K562 (cell line): ENCODE measurements at regions not wholly inside any gene's neighbourhood (a gene's known extent, or its start where the extent isn't known, plus 50 kb on each side); places are given as distances from the start of the nearest gene placed in this dataset.

Experiments used
- BDP1 ChIP-seq: IDR thresholded peaks from 3 replicates; pipeline ENCODE4 v1.6.1; 2011; ENCODE audit not compliant: insufficient read length, insufficient read depth
- CTCF ChIP-seq, 3 experiments: IDR thresholded peaks in 2 of 3; conservative IDR thresholded peaks in 1 of 3; 2 replicates each; pipeline ENCODE4 v1.5.1; 2011 to 2012; ENCODE audit warnings: low read length in 3 of 3, mild to moderate bottlenecking in 3 of 3, control low read depth in 2 of 3, improper control_type of control experiment in 1 of 3, inconsistent platforms in 1 of 3, low read depth in 1 of 3, mixed read lengths in 1 of 3, moderate library complexity in 1 of 3; ENCODE audit not compliant: insufficient read depth in 2 of 3
- ETS1 ChIP-seq: conservative IDR thresholded peaks from 2 replicates; pipeline ENCODE4 v1.6.1; 2011; ENCODE audit warnings: low read depth, mild to moderate bottlenecking, low read length; ENCODE audit not compliant: control insufficient read depth
- ETV5 ChIP-seq: sonication (generic); formaldehyde crosslinking; IDR thresholded peaks from 2 replicates; pipeline ENCODE4 v1.4.0; 2020; ENCODE audit warnings: low read depth, mild to moderate bottlenecking, missing genetic modification reagents
- HMGXB4 ChIP-seq: sonication (generic); formaldehyde crosslinking; IDR thresholded peaks from 2 replicates; pipeline ENCODE4 v1.8.1; 2023; ENCODE audit warnings: mild to moderate bottlenecking, missing genetic modification reagents
- IRF1 ChIP-seq: sonication (generic); formaldehyde crosslinking; IDR thresholded peaks from 2 replicates; pipeline ENCODE4 v1.8.0; 2022; ENCODE audit warnings: missing genetic modification reagents, mild to moderate bottlenecking, borderline replicate concordance
- MEIS2 ChIP-seq: fragments of 450-650 bp; IDR thresholded peaks from 2 replicates; pipeline ENCODE4 v1.6.1; 2014; ENCODE audit warnings: mild to moderate bottlenecking; ENCODE audit not compliant: partially characterized antibody
- MLX ChIP-seq, 2 experiments: fragments of 450-650 bp in 1 of 2; sonication (generic) in 1 of 2; formaldehyde crosslinking; conservative IDR thresholded peaks; 2 replicates each; pipeline versions ENCODE4 v1.4.0 to v1.8.1; 2020 to 2022; ENCODE audit warnings: mild to moderate bottlenecking in 1 of 2, missing genetic modification reagents in 1 of 2
- NFIC ChIP-seq: fragments of 450-650 bp; IDR thresholded peaks from 2 replicates; pipeline ENCODE4 v1.6.1; 2017; ENCODE audit warnings: mild to moderate bottlenecking, inconsistent platforms
- POLR2AphosphoS5 ChIP-seq: IDR thresholded peaks from 2 replicates; pipeline ENCODE4 v1.6.1; 2011; ENCODE audit warnings: mild to moderate bottlenecking, low read depth, low read length, moderate library complexity; ENCODE audit not compliant: control insufficient read depth, insufficient read depth
- RBFOX2 ChIP-seq: fragments of 200-400 bp; formaldehyde crosslinking; IDR thresholded peaks from 2 replicates; pipeline ENCODE4 v1.6.1; 2017; ENCODE audit warnings: low read depth, mild to moderate bottlenecking, low read length, moderate library complexity
- SRF ChIP-seq, 2 experiments: fragments of 250-450, 450-650 bp in 1 of 2; sonication (Bioruptor Pico) in 1 of 2; sonication (generic) in 1 of 2; formaldehyde crosslinking; IDR thresholded peaks; 2 replicates each; pipeline versions ENCODE4 v1.5.0 to v1.5.1; 2020 to 2022; ENCODE audit warnings: mild to moderate bottlenecking in 1 of 2, missing genetic modification reagents in 1 of 2
- ZNF282 ChIP-seq: sonication (generic); formaldehyde crosslinking; IDR thresholded peaks from 2 replicates; pipeline ENCODE4 v1.8.1; 2023; ENCODE audit warnings: missing genetic modification reagents

GRCh38 chr1:56137521-56138505 is 441.6 kb downstream of the PLPP3 start:
- TF ChIP-seq CTCF (IDR thresholded peaks at IDR 0.05 in 2 of 3, conservative IDR thresholded peaks at IDR 0.05 in 1 of 3; ENCODE audit: insufficient read depth in 2 of 3, low read depth in 1 of 3, low read length in 3 of 3) (no peak), MLX (CRISPR knock-in tag; conservative IDR thresholded peaks at IDR 0.05) (no peak), BDP1 (no peak), ZNF282 (no peak), IRF1 (CRISPR knock-in tag) (no peak), ETV5 (CRISPR knock-in tag) (no peak), RBFOX2 (no peak), NFIC (no peak), MEIS2 (no peak), POLR2AphosphoS5 (no peak), SRF (CRISPR knock-in tag; IDR thresholded peaks at IDR 0.05) (no peak), ETS1 (no peak), HMGXB4 (CRISPR knock-in tag) (no peak)
